ENCODE measurements at regions not wholly inside any gene's neighbourhood (a gene's known extent, or its start where the extent isn't known, plus 50 kb on each side); places are given as distances from the start of the nearest gene placed in this dataset.
A peak's percentile ranks its signal among the peaks of the same experiment; 100 is the strongest.

- H3K27me3 ChIP-seq (ENCODE audit: control insufficient read depth in 2 of 2, insufficient read depth in 2 of 2, low read length in 2 of 2): peaks cover 3 to 20% of the 10 kb centered on the region in 2 experiments; a peak in 2 of 5 replicates
- ATAC-seq (no peak), DNase-seq (ENCODE audit: extremely low read depth in 1 of 4, low spot score in 3 of 4) (no peak), FAIRE-seq (peak; percentile 26)
- ChIA-PET CTCF (ENCODE audit: low intra/inter-chr PET ratio) (no interaction called here), POLR2A (interaction anchor here (0.6 kb wide), 1 partner anchor 65 kb away, joined by 3 read pairs; no protein-coding TSS in a partner anchor)
- H3K36me3 ChIP-seq (ENCODE audit: control insufficient read depth, insufficient read depth, low read length): no peaks in the 10 kb centered on the region
- BruUV-seq (replicated peaks): no TSS peak
- H3K4me2 ChIP-seq (ENCODE audit: insufficient read depth, low read length): no peak overlapping the region
- TF ChIP-seq, protein P1, sequence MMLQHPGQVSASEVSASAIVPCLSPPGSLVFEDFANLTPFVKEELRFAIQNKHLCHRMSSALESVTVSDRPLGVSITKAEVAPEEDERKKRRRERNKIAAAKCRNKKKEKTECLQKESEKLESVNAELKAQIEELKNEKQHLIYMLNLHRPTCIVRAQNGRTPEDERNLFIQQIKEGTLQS (IDR thresholded peaks at IDR 0.05): peak; percentile 59
- TF ChIP-seq, protein P1 (CRISPR knock-in tag; conservative IDR thresholded peaks at IDR 0.05): no peak
- no peak for TF ChIP-seq GATAD2B (IDR thresholded peaks at IDR 0.05; ENCODE audit: borderline replicate concordance)
- H3K4me1 ChIP-seq (replicated peaks in 1 of 2; ENCODE audit: control insufficient read depth in 2 of 2, insufficient read depth in 2 of 2, low read length in 2 of 2): peaks cover 6 to 8% of the 10 kb centered on the region in 2 experiments; a peak in 4 of 5 replicates
- H3K79me2 ChIP-seq (ENCODE audit: control insufficient read depth, insufficient read depth, low read length): no peaks in the 10 kb centered on the region
- H4K20me1 ChIP-seq (replicated peaks; ENCODE audit: control insufficient read depth, insufficient read depth, low read length): no peaks in the 10 kb centered on the region
- H3K27ac ChIP-seq (ENCODE audit: extremely low read depth, low read depth, low read length): no peak overlapping the region
- in situ Hi-C loops (cut with MboI): no loop called here
- no peak overlapping the region for H2AFZ ChIP-seq (ENCODE audit: low read depth, low read length)
- H3K4me3 ChIP-seq: no peak overlapping the region
- intact Hi-C loops (cut with micrococcal nuclease): no loop called here
- no peaks in the 10 kb centered on the region for H3K9me1 ChIP-seq (ENCODE audit: control insufficient read depth, insufficient read depth, low read length)
- no peaks in the 10 kb centered on the region for H3K9me3 ChIP-seq (replicated peaks; ENCODE audit: control insufficient read depth, insufficient read depth, low read depth, low read length)
- WGBS (ENCODE audit: insufficient coverage, low coverage, missing lambda C conversion rate): 7% methylated on average over 7 of the region's 7 CpGs
- H3K9ac ChIP-seq (ENCODE audit: insufficient read depth in 1 of 2, low read depth in 2 of 2, low read length in 2 of 2): no peak overlapping the region
These were observed 293.9 kb downstream of the QKI start for GRCh38 chr6:163708466-163708865.

All from K562 (cell line).